ENCODE measurements at regions not wholly inside any gene's neighbourhood (a gene's known extent, or its start where the extent isn't known, plus 50 kb on each side); places are given as distances from the start of the nearest gene placed in this dataset.

- Histone ChIP-seq H3K4me1 (ENCODE audit: insufficient read depth, low read length) (no peaks in the 10 kb centered on the region), H3K4me3 (ENCODE audit: low read depth in 1 of 2, low read length in 2 of 2) (no peak overlapping the region), H3K9ac (ENCODE audit: low read depth, low read length) (no peak overlapping the region), H3K9me3 (ENCODE audit: insufficient read depth, low read length, severe bottlenecking) (no peaks in the 10 kb centered on the region), H3K27ac (ENCODE audit: low read length) (no peak overlapping the region), H3K79me2 (ENCODE audit: insufficient read depth, low read length) (no peaks in the 10 kb centered on the region), H3K36me3 (ENCODE audit: insufficient read depth, low read length) (no peaks in the 10 kb centered on the region), H4K20me1 (ENCODE audit: insufficient read depth, low read length) (no peaks in the 10 kb centered on the region), H2AFZ (ENCODE audit: low read depth, low read length) (no peak overlapping the region), H3K27me3 (ENCODE audit: insufficient read depth, low read length, poor library complexity) (no peaks in the 10 kb centered on the region), H3K4me2 (ENCODE audit: insufficient read depth, low read length) (no peak overlapping the region)
- DNase-seq (no peak), ATAC-seq (ENCODE audit: insufficient read depth, low read depth) (no peak)
- TF ChIP-seq CTCF (IDR thresholded peaks at IDR 0.05; ENCODE audit: borderline replicate concordance, extremely low read depth, low read length, poor library complexity, severe bottlenecking), result no peak
- no peak for TF ChIP-seq EZH2 (IDR thresholded peaks at IDR 0.05; ENCODE audit: borderline replicate concordance, low read depth, low read length, severe bottlenecking)
Measured at GRCh38 chr19:29266001-29266400, 53.0 kb upstream of the UQCRFS1 start.

GRCh38 chr19:29266603-29267002, 53.7 kb upstream of the UQCRFS1 start:
- no peaks in the 10 kb centered on the region for H3K4me1 ChIP-seq (ENCODE audit: insufficient read depth, low read length)
- no peak for TF ChIP-seq EZH2 (IDR thresholded peaks at IDR 0.05; ENCODE audit: borderline replicate concordance, low read depth, low read length, severe bottlenecking)
- TF ChIP-seq CTCF (IDR thresholded peaks at IDR 0.05; ENCODE audit: borderline replicate concordance, extremely low read depth, low read length, poor library complexity, severe bottlenecking), result no peak
- no peak for DNase-seq
- no peak overlapping the region for H3K27ac ChIP-seq (ENCODE audit: low read length)
- no peaks in the 10 kb centered on the region for H3K9me3 ChIP-seq (ENCODE audit: insufficient read depth, low read length, severe bottlenecking)
- H3K9ac ChIP-seq (ENCODE audit: low read depth, low read length), result no peak overlapping the region
- no peaks in the 10 kb centered on the region for H4K20me1 ChIP-seq (ENCODE audit: insufficient read depth, low read length)
- H3K27me3 ChIP-seq (ENCODE audit: insufficient read depth, low read length, poor library complexity), result no peaks in the 10 kb centered on the region
- no peak for ATAC-seq (ENCODE audit: insufficient read depth, low read depth)
- no peak overlapping the region for H2AFZ ChIP-seq (ENCODE audit: low read depth, low read length)
- H3K4me3 ChIP-seq (ENCODE audit: low read depth in 1 of 2, low read length in 2 of 2), result no peak overlapping the region
- H3K36me3 ChIP-seq (ENCODE audit: insufficient read depth, low read length), result no peaks in the 10 kb centered on the region
- no peaks in the 10 kb centered on the region for H3K79me2 ChIP-seq (ENCODE audit: insufficient read depth, low read length)
- H3K4me2 ChIP-seq (ENCODE audit: insufficient read depth, low read length), result no peak overlapping the region

GRCh38 chr19:29267701-29268100, 54.8 kb upstream of the UQCRFS1 start:
- Histone ChIP-seq H3K4me3 (ENCODE audit: low read depth in 1 of 2, low read length in 2 of 2) (no peak overlapping the region), H3K27ac (ENCODE audit: low read length) (no peak overlapping the region), H3K9me3 (ENCODE audit: insufficient read depth, low read length, severe bottlenecking) (no peaks in the 10 kb centered on the region), H3K9ac (ENCODE audit: low read depth, low read length) (no peak overlapping the region), H3K79me2 (ENCODE audit: insufficient read depth, low read length) (no peaks in the 10 kb centered on the region), H3K4me2 (ENCODE audit: insufficient read depth, low read length) (no peak overlapping the region), H3K27me3 (ENCODE audit: insufficient read depth, low read length, poor library complexity) (no peaks in the 10 kb centered on the region), H4K20me1 (ENCODE audit: insufficient read depth, low read length) (no peaks in the 10 kb centered on the region), H3K36me3 (ENCODE audit: insufficient read depth, low read length) (no peaks in the 10 kb centered on the region), H2AFZ (ENCODE audit: low read depth, low read length) (no peak overlapping the region), H3K4me1 (ENCODE audit: insufficient read depth, low read length) (no peaks in the 10 kb centered on the region)
- TF ChIP-seq CTCF (IDR thresholded peaks at IDR 0.05; ENCODE audit: borderline replicate concordance, extremely low read depth, low read length, poor library complexity, severe bottlenecking) (no peak), EZH2 (IDR thresholded peaks at IDR 0.05; ENCODE audit: borderline replicate concordance, low read depth, low read length, severe bottlenecking) (no peak)
- ATAC-seq (ENCODE audit: insufficient read depth, low read depth), result no peak
- DNase-seq, result no peak

GRCh38 chr19:29268103-29268502, 55.2 kb upstream of the UQCRFS1 start:
- Histone ChIP-seq H3K9me3 (ENCODE audit: insufficient read depth, low read length, severe bottlenecking) (no peaks in the 10 kb centered on the region), H3K27me3 (ENCODE audit: insufficient read depth, low read length, poor library complexity) (no peaks in the 10 kb centered on the region), H3K9ac (ENCODE audit: low read depth, low read length) (no peak overlapping the region), H3K4me2 (ENCODE audit: insufficient read depth, low read length) (no peak overlapping the region), H3K4me3 (ENCODE audit: low read depth in 1 of 2, low read length in 2 of 2) (no peak overlapping the region), H3K4me1 (ENCODE audit: insufficient read depth, low read length) (no peaks in the 10 kb centered on the region), H4K20me1 (ENCODE audit: insufficient read depth, low read length) (no peaks in the 10 kb centered on the region), H3K36me3 (ENCODE audit: insufficient read depth, low read length) (no peaks in the 10 kb centered on the region), H2AFZ (ENCODE audit: low read depth, low read length) (no peak overlapping the region), H3K79me2 (ENCODE audit: insufficient read depth, low read length) (no peaks in the 10 kb centered on the region), H3K27ac (ENCODE audit: low read length) (no peak overlapping the region)
- ATAC-seq (ENCODE audit: insufficient read depth, low read depth) (no peak), DNase-seq (no peak)
- TF ChIP-seq CTCF (IDR thresholded peaks at IDR 0.05; ENCODE audit: borderline replicate concordance, extremely low read depth, low read length, poor library complexity, severe bottlenecking) (no peak), EZH2 (IDR thresholded peaks at IDR 0.05; ENCODE audit: borderline replicate concordance, low read depth, low read length, severe bottlenecking) (no peak)

Measured in DND-41 (cell line).